ENCODE measurements at regions not wholly inside any gene's neighbourhood (a gene's known extent, or its start where the extent isn't known, plus 50 kb on each side); places are given as distances from the start of the nearest gene placed in this dataset.

- H3K9me3 ChIP-seq (ENCODE audit: control insufficient read depth in 1 of 2, low read length in 2 of 2), result peaks cover 8 to 13% of the 10 kb centered on the region in 2 donors
- H3K27ac ChIP-seq (ENCODE audit: low read depth, low read length), result no peak overlapping the region
Measured at GRCh38 chr4:26110493-26110892, 196.5 kb downstream of the SMIM20 start.

GRCh38 chr4:26113339-26113940 is 199.4 kb downstream of the SMIM20 start:
- no peak overlapping the region for H3K9ac ChIP-seq (ENCODE audit: low read depth in 1 of 2, low read length in 2 of 2)
- no peaks in the 10 kb centered on the region for H3K27me3 ChIP-seq (ENCODE audit: control insufficient read depth in 1 of 2, insufficient read depth in 2 of 2, low read length in 2 of 2)
- peaks cover 8 to 13% of the 10 kb centered on the region in 2 donors for H3K9me3 ChIP-seq (ENCODE audit: control insufficient read depth in 1 of 2, low read length in 2 of 2)
- H3K27ac ChIP-seq (ENCODE audit: low read depth, low read length), result no peak overlapping the region
- no peaks in the 10 kb centered on the region for H3K4me1 ChIP-seq (ENCODE audit: control insufficient read depth in 1 of 2, insufficient read depth in 2 of 2, low read length in 2 of 2)
- no peak overlapping the region for H3K4me3 ChIP-seq (ENCODE audit: low read depth in 1 of 2, low read length in 2 of 2)
- no peaks in the 10 kb centered on the region for H3K36me3 ChIP-seq (ENCODE audit: control insufficient read depth in 1 of 2, insufficient read depth in 2 of 2, low read length in 2 of 2)

More at GRCh38 chr4:26110493-26110892, 196.5 kb downstream of the SMIM20 start:
- no peak overlapping the region for H3K4me3 ChIP-seq (ENCODE audit: low read depth in 1 of 2, low read length in 2 of 2)
- no peaks in the 10 kb centered on the region for H3K4me1 ChIP-seq (ENCODE audit: control insufficient read depth in 1 of 2, insufficient read depth in 2 of 2, low read length in 2 of 2)
- no peaks in the 10 kb centered on the region for H3K36me3 ChIP-seq (ENCODE audit: control insufficient read depth in 1 of 2, insufficient read depth in 2 of 2, low read length in 2 of 2)
- no peaks in the 10 kb centered on the region for H3K27me3 ChIP-seq (ENCODE audit: control insufficient read depth in 1 of 2, insufficient read depth in 2 of 2, low read length in 2 of 2)
- no peak overlapping the region for H3K9ac ChIP-seq (ENCODE audit: low read depth in 1 of 2, low read length in 2 of 2)

- Histone ChIP-seq H3K9ac (ENCODE audit: low read depth in 1 of 2, low read length in 2 of 2) (no peak overlapping the region), H3K4me3 (ENCODE audit: low read depth in 1 of 2, low read length in 2 of 2) (no peak overlapping the region), H3K27me3 (ENCODE audit: control insufficient read depth in 1 of 2, insufficient read depth in 2 of 2, low read length in 2 of 2) (no peaks in the 10 kb centered on the region), H3K36me3 (ENCODE audit: control insufficient read depth in 1 of 2, insufficient read depth in 2 of 2, low read length in 2 of 2) (no peaks in the 10 kb centered on the region), H3K4me1 (ENCODE audit: control insufficient read depth in 1 of 2, insufficient read depth in 2 of 2, low read length in 2 of 2) (no peaks in the 10 kb centered on the region), H3K27ac (ENCODE audit: low read depth, low read length) (no peak overlapping the region), H3K9me3 (ENCODE audit: control insufficient read depth in 1 of 2, low read length in 2 of 2) (peaks cover 8 to 13% of the 10 kb centered on the region in 2 donors)
Measured at GRCh38 chr4:26116057-26116456, 202.0 kb downstream of the SMIM20 start.

- Histone ChIP-seq H3K9me3 (ENCODE audit: control insufficient read depth in 1 of 2, low read length in 2 of 2) (no peaks in the 10 kb centered on the region), H3K36me3 (ENCODE audit: control insufficient read depth in 1 of 2, insufficient read depth in 2 of 2, low read length in 2 of 2) (no peaks in the 10 kb centered on the region), H3K4me1 (ENCODE audit: control insufficient read depth in 1 of 2, insufficient read depth in 2 of 2, low read length in 2 of 2) (no peaks in the 10 kb centered on the region), H3K27me3 (ENCODE audit: control insufficient read depth in 1 of 2, insufficient read depth in 2 of 2, low read length in 2 of 2) (no peaks in the 10 kb centered on the region), H3K9ac (ENCODE audit: low read depth in 1 of 2, low read length in 2 of 2) (no peak overlapping the region), H3K4me3 (ENCODE audit: low read depth in 1 of 2, low read length in 2 of 2) (no peak overlapping the region), H3K27ac (ENCODE audit: low read depth, low read length) (no peak overlapping the region)
Measured at GRCh38 chr4:26120098-26120825, 200.6 kb upstream of the RBPJ start.

GRCh38 chr4:26122690-26123089 is 198.1 kb upstream of the RBPJ start:
- H3K9ac ChIP-seq (ENCODE audit: low read depth in 1 of 2, low read length in 2 of 2), result no peak overlapping the region
- no peaks in the 10 kb centered on the region for H3K4me1 ChIP-seq (ENCODE audit: control insufficient read depth in 1 of 2, insufficient read depth in 2 of 2, low read length in 2 of 2)
- no peaks in the 10 kb centered on the region for H3K27me3 ChIP-seq (ENCODE audit: control insufficient read depth in 1 of 2, insufficient read depth in 2 of 2, low read length in 2 of 2)
- H3K36me3 ChIP-seq (ENCODE audit: control insufficient read depth in 1 of 2, insufficient read depth in 2 of 2, low read length in 2 of 2), result no peaks in the 10 kb centered on the region
- H3K27ac ChIP-seq (ENCODE audit: low read depth, low read length), result no peak overlapping the region
- H3K4me3 ChIP-seq (ENCODE audit: low read depth in 1 of 2, low read length in 2 of 2), result no peak overlapping the region
- H3K9me3 ChIP-seq (ENCODE audit: control insufficient read depth in 1 of 2, low read length in 2 of 2), result no peaks in the 10 kb centered on the region

- H3K4me1 ChIP-seq (ENCODE audit: control insufficient read depth in 1 of 2, insufficient read depth in 2 of 2, low read length in 2 of 2), result no peaks in the 10 kb centered on the region
- no peak overlapping the region for H3K9ac ChIP-seq (ENCODE audit: low read depth in 1 of 2, low read length in 2 of 2)
- no peak overlapping the region for H3K27ac ChIP-seq (ENCODE audit: low read depth, low read length)
- H3K36me3 ChIP-seq (ENCODE audit: control insufficient read depth in 1 of 2, insufficient read depth in 2 of 2, low read length in 2 of 2), result no peaks in the 10 kb centered on the region
- no peaks in the 10 kb centered on the region for H3K27me3 ChIP-seq (ENCODE audit: control insufficient read depth in 1 of 2, insufficient read depth in 2 of 2, low read length in 2 of 2)
- H3K9me3 ChIP-seq (ENCODE audit: control insufficient read depth in 1 of 2, low read length in 2 of 2), result no peaks in the 10 kb centered on the region
- no peak overlapping the region for H3K4me3 ChIP-seq (ENCODE audit: low read depth in 1 of 2, low read length in 2 of 2)
Measured at GRCh38 chr4:26124753-26125321, 196.0 kb upstream of the RBPJ start.

GRCh38 chr4:26126143-26126718 is 194.6 kb upstream of the RBPJ start:
- H3K4me3 ChIP-seq (ENCODE audit: low read depth in 1 of 2, low read length in 2 of 2), result no peak overlapping the region
- no peak overlapping the region for H3K9ac ChIP-seq (ENCODE audit: low read depth in 1 of 2, low read length in 2 of 2)
- no peaks in the 10 kb centered on the region for H3K36me3 ChIP-seq (ENCODE audit: control insufficient read depth in 1 of 2, insufficient read depth in 2 of 2, low read length in 2 of 2)
- H3K27me3 ChIP-seq (ENCODE audit: control insufficient read depth in 1 of 2, insufficient read depth in 2 of 2, low read length in 2 of 2), result no peaks in the 10 kb centered on the region
- H3K9me3 ChIP-seq (ENCODE audit: control insufficient read depth in 1 of 2, low read length in 2 of 2), result no peaks in the 10 kb centered on the region
- no peaks in the 10 kb centered on the region for H3K4me1 ChIP-seq (ENCODE audit: control insufficient read depth in 1 of 2, insufficient read depth in 2 of 2, low read length in 2 of 2)
- H3K27ac ChIP-seq (ENCODE audit: low read depth, low read length), result no peak overlapping the region

- Histone ChIP-seq H3K9me3 (ENCODE audit: control insufficient read depth in 1 of 2, low read length in 2 of 2) (no peaks in the 10 kb centered on the region), H3K9ac (ENCODE audit: low read depth in 1 of 2, low read length in 2 of 2) (no peak overlapping the region), H3K4me1 (ENCODE audit: control insufficient read depth in 1 of 2, insufficient read depth in 2 of 2, low read length in 2 of 2) (no peaks in the 10 kb centered on the region), H3K36me3 (ENCODE audit: control insufficient read depth in 1 of 2, insufficient read depth in 2 of 2, low read length in 2 of 2) (no peaks in the 10 kb centered on the region), H3K27ac (ENCODE audit: low read depth, low read length) (no peak overlapping the region), H3K27me3 (ENCODE audit: control insufficient read depth in 1 of 2, insufficient read depth in 2 of 2, low read length in 2 of 2) (no peaks in the 10 kb centered on the region), H3K4me3 (ENCODE audit: low read depth in 1 of 2, low read length in 2 of 2) (no peak overlapping the region)
Measured at GRCh38 chr4:26126994-26127393, 193.8 kb upstream of the RBPJ start.

GRCh38 chr4:26127851-26128337 is 192.9 kb upstream of the RBPJ start:
- Histone ChIP-seq H3K27me3 (ENCODE audit: control insufficient read depth in 1 of 2, insufficient read depth in 2 of 2, low read length in 2 of 2) (no peaks in the 10 kb centered on the region), H3K9ac (ENCODE audit: low read depth in 1 of 2, low read length in 2 of 2) (no peak overlapping the region), H3K9me3 (ENCODE audit: control insufficient read depth in 1 of 2, low read length in 2 of 2) (no peaks in the 10 kb centered on the region), H3K4me1 (ENCODE audit: control insufficient read depth in 1 of 2, insufficient read depth in 2 of 2, low read length in 2 of 2) (peaks cover 0 to 2% of the 10 kb centered on the region in 2 donors), H3K27ac (ENCODE audit: low read depth, low read length) (no peak overlapping the region), H3K36me3 (ENCODE audit: control insufficient read depth in 1 of 2, insufficient read depth in 2 of 2, low read length in 2 of 2) (no peaks in the 10 kb centered on the region), H3K4me3 (ENCODE audit: low read depth in 1 of 2, low read length in 2 of 2) (no peak overlapping the region)

GRCh38 chr4:26130173-26130572 is 190.6 kb upstream of the RBPJ start:
- H3K27me3 ChIP-seq (ENCODE audit: control insufficient read depth in 1 of 2, insufficient read depth in 2 of 2, low read length in 2 of 2), result no peaks in the 10 kb centered on the region
- peaks cover 0 to 2% of the 10 kb centered on the region in 2 donors for H3K4me1 ChIP-seq (ENCODE audit: control insufficient read depth in 1 of 2, insufficient read depth in 2 of 2, low read length in 2 of 2)
- H3K9ac ChIP-seq (ENCODE audit: low read depth in 1 of 2, low read length in 2 of 2), result no peak overlapping the region
- no peak overlapping the region for H3K27ac ChIP-seq (ENCODE audit: low read depth, low read length)
- no peaks in the 10 kb centered on the region for H3K9me3 ChIP-seq (ENCODE audit: control insufficient read depth in 1 of 2, low read length in 2 of 2)
- no peaks in the 10 kb centered on the region for H3K36me3 ChIP-seq (ENCODE audit: control insufficient read depth in 1 of 2, insufficient read depth in 2 of 2, low read length in 2 of 2)
- no peak overlapping the region for H3K4me3 ChIP-seq (ENCODE audit: low read depth in 1 of 2, low read length in 2 of 2)
